ENCODE measurements at regions not wholly inside any gene's neighbourhood (a gene's known extent, or its start where the extent isn't known, plus 50 kb on each side); places are given as distances from the start of the nearest gene placed in this dataset.

GRCh38 chr1:79364896-79365295, 358.4 kb upstream of the ADGRL4 start:
- no peak for TF ChIP-seq CTCF (IDR thresholded peaks at IDR 0.05)
- TF ChIP-seq POLR2A (IDR thresholded peaks at IDR 0.05): no peak
